Omental fat pad (tissue), 3 donors: ENCODE measurements at regions not wholly inside any gene's neighbourhood (a gene's known extent, or its start where the extent isn't known, plus 50 kb on each side); places are given as distances from the start of the nearest gene placed in this dataset.

Source experiments
- ATAC-seq: fragments of 150-250 bp; one replicate; pipeline ENCODE4 v1.9.1; 2016; ENCODE audit warnings: mild to moderate bottlenecking, moderate library complexity; ENCODE audit not compliant: low FRiP score
- DNase-seq: peaks from one replicate; pipeline ENCODE4 v3.0.0-alpha.2; 2019; ENCODE audit warnings: low spot score
- TF ChIP-seq, protein P1 (sequence below), 3 donors: fragments of 450-650 bp; IDR thresholded peaks; one replicate each; pipeline ENCODE4 v1.5.1; 2016 to 2017; ENCODE audit warnings: antibody characterized with exemption in 3 of 3, mild to moderate bottlenecking in 3 of 3, moderate library complexity in 2 of 3

DNA sequence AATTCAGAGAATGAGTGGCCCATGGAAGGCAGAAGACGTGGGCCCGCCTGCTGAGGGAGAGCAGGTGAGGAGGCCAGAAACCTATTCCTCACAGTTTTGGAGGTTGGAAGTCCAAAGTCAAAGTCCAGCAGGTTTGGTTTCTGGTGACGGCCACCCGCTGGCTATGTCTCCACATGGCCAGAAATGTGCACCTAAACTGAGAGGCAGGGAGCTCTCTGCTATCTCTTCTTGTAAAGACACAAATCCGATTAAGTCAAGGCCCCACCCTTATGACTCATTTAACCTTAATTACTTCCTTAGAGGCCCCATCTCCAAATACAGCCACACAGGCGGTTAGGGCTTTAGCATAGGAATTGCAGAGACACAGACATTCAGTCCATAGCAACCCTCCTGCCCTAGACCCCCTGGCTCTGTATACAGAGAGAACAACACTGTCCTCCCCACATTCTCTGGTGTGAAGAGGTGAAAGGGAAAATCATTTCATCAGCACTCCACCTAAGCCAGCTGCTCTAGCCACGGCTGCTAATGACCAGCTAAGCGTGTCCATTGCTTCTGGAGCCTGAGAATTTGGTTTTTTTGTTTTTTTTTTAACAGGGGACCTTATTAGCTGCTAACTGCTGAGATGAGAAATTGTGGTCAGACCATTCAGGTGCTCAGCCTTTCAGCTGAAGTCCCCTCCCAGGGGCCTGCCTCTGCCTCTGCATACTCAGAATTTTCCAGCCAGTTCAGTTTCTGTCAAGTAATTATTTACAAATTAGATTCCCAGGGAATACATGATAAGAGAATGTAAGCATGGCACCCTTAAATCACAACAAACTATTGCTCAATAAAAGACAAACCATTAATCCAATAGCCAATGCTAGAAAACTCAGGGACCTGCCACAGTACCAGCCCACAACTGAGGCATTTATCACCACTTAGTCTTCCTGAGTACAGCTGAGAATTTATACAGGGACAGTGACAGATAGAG is 368.7 kb upstream of the ID2 start:
- TF ChIP-seq, protein P1, sequence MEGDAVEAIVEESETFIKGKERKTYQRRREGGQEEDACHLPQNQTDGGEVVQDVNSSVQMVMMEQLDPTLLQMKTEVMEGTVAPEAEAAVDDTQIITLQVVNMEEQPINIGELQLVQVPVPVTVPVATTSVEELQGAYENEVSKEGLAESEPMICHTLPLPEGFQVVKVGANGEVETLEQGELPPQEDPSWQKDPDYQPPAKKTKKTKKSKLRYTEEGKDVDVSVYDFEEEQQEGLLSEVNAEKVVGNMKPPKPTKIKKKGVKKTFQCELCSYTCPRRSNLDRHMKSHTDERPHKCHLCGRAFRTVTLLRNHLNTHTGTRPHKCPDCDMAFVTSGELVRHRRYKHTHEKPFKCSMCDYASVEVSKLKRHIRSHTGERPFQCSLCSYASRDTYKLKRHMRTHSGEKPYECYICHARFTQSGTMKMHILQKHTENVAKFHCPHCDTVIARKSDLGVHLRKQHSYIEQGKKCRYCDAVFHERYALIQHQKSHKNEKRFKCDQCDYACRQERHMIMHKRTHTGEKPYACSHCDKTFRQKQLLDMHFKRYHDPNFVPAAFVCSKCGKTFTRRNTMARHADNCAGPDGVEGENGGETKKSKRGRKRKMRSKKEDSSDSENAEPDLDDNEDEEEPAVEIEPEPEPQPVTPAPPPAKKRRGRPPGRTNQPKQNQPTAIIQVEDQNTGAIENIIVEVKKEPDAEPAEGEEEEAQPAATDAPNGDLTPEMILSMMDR (IDR thresholded peaks at IDR 0.05), result no peak
- no peak for ATAC-seq

DNA sequence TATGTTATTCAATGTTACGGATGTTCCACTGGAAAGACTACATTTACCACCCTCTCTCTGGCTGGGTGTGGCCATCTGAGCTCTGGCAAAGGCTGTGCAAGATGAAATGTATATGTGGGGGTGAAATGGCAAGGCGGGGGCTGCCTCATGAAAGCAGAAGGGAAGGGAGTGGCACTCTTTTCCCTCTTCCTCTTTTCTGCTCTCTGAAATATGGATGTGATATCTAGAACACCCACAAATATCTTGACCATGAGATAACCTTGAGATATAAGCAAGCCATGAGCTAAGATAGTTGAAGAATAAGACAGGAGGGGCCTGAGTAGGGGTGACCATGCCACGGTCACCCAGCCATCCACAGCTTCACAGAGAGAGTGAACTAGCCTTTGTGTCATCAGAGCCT is 367.8 kb upstream of the ID2 start:
- DNase-seq (no peak), ATAC-seq (no peak)
- TF ChIP-seq, protein P1 (IDR thresholded peaks at IDR 0.05), result no peak

More for the DNA sequence above, 368.7 kb upstream of the ID2 start:
- no peak for DNase-seq

DNA sequence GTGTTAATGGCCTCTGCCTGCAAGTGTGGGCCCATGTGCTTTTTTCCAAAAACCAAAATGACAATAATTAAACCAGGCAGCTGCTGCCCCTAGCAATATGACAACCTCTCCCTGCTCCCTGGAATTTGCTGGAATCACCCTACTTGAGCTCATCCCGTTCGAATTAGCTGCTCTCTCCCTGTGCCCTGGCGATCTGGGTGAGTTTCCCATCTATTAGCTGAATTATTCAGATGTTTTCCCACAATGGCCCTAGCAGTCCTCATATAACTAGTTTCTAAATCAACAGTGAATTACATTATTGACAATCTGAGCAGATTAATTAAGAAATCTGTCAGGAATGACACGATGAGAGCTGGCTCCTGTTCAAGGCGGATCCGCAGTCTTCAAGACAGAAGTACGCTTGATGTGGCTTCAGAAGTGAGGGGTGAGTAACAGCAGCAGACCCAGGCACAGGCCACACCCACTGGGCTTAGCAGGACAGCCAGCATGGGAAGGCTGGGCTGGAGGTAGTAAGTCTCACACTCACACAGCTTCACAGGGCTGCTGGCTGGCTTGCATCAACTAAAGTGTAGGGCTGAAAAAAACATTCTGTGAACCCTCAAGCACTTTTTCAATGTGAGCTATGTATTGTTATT is 366.2 kb upstream of the ID2 start:
- ATAC-seq (no peak), DNase-seq (no peak)
- TF ChIP-seq, protein P1 (IDR thresholded peaks at IDR 0.05), result no peak

DNA sequence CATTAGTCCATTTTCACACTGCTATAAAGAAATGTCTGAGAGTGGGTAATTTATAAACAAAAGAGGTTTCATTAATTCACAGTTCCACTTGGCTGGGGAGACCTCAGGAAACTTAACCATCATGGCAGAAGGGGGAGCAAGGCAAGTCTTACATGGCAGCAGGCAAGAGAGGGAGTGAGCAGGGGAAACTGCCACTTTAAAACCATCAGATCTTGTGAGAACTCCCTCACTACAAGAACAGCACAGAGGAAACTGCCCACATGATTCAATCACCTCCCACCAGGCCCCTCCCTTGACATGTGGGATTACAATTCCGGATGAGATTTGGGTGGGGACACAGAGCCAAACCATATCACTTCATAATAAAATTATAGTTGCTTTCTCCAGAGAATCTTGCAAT is 365.5 kb upstream of the ID2 start:
- no peak for DNase-seq
- TF ChIP-seq, protein P1 (IDR thresholded peaks at IDR 0.05), result no peak

DNA sequence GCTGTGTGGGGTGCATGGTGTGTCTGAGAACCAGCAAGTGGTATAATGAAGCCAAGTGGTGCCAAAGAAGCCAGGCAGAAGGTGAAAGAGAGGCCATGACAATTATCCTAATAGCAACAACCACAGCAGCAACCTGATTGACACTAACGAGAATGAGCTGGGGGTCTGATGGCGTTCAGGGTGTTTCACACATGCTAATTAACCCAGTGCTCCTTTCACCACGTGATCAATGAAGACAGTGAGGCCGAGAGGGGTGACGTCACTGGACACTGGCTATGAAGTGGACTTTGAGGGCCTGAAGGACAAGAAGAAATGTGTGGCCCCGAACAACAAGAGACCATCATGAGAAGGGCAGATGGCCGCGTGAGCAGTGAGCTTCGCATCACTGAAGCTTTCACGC is 364.4 kb upstream of the ID2 start:
- no peak for ATAC-seq
- TF ChIP-seq, protein P1 (IDR thresholded peaks at IDR 0.05), result no peak
- DNase-seq, result no peak

More for the DNA sequence above, 365.5 kb upstream of the ID2 start:
- ATAC-seq, result no peak

DNA sequence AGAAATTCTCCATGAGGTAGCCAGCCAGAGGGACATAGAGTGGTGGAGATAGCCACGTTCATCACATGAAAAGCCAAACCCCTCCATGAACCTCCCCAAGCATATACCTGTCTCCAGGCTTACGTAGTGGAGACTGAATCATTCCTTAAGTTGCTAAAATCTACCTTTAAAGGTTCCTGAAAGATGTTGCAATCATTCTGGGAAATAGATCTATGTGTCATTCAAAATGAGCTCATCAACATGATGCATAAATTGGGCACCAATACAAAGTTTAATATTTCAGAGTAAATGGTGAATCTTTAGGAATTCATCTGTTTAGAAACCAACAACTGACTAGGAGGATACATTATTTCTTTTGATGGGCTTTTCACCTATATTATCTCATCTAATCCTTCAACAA is 362.6 kb upstream of the ID2 start:
- peak; percentile 83 for ATAC-seq
- TF ChIP-seq, protein P1 (IDR thresholded peaks at IDR 0.05), result no peak
- DNase-seq, result no peak
